Vagina (tissue), 2 donors: ENCODE measurements at regions not wholly inside any gene's neighbourhood (a gene's known extent, or its start where the extent isn't known, plus 50 kb on each side); places are given as distances from the start of the nearest gene placed in this dataset.

ENCODE experiments used
- POLR2A ChIP-seq, 2 donors: fragments of 450-650 bp; IDR thresholded peaks; one replicate each; pipeline ENCODE4 v1.6.1; 2017; ENCODE audit warnings: antibody characterized with exemption in 2 of 2, mild to moderate bottlenecking in 2 of 2, moderate library complexity in 2 of 2
- POLR2AphosphoS5 ChIP-seq, 2 donors: sonication (generic); formaldehyde crosslinking; IDR thresholded peaks; one replicate each; pipeline ENCODE4 v1.9.0; 2017; ENCODE audit warnings: antibody characterized with exemption in 2 of 2, mild to moderate bottlenecking in 2 of 2, low read depth in 1 of 2; ENCODE audit not compliant: insufficient read depth in 1 of 2
- TF ChIP-seq, protein P1 (sequence below), 3 experiments: fragments of 450-650 bp in 2 of 3; fragments of 200-600 bp in 1 of 3; sonication (generic) in 1 of 3; IDR thresholded peaks; one replicate each; pipeline ENCODE4 v1.5.1; 2017 to 2019; ENCODE audit warnings: antibody characterized with exemption in 3 of 3, mild to moderate bottlenecking in 2 of 3, moderate library complexity in 2 of 3

DNA sequence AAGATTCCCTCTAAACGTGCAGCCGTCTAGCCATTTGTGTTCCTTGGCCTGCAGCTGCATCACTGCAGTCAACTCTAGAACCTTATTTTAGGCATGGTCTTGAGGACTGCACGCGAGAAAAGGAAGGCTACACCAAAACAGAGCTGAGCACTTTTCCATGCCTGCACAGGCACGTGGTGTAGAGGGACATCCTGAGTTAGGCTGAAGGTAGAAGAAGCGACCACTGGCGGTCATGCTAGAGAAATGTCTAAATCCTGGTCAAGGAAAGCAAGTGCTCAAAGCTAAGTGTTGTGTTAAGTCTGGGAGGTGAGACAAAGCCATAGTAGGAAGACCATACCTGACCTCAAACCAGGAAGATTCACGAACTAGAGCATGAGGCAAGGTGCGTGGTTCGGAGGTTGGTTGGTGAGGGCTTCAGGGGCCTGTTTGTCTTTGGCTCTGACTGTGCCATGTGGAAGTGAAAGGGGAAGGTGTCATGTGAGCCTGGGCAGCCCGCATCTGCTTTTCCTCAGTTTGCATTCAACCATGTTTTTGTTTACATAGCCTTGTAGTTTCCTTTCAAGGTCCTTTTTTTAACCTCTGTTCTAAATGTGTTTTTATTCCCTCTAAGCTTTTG, 203.8 kb downstream of the AASDH start:
- TF ChIP-seq, protein P1, sequence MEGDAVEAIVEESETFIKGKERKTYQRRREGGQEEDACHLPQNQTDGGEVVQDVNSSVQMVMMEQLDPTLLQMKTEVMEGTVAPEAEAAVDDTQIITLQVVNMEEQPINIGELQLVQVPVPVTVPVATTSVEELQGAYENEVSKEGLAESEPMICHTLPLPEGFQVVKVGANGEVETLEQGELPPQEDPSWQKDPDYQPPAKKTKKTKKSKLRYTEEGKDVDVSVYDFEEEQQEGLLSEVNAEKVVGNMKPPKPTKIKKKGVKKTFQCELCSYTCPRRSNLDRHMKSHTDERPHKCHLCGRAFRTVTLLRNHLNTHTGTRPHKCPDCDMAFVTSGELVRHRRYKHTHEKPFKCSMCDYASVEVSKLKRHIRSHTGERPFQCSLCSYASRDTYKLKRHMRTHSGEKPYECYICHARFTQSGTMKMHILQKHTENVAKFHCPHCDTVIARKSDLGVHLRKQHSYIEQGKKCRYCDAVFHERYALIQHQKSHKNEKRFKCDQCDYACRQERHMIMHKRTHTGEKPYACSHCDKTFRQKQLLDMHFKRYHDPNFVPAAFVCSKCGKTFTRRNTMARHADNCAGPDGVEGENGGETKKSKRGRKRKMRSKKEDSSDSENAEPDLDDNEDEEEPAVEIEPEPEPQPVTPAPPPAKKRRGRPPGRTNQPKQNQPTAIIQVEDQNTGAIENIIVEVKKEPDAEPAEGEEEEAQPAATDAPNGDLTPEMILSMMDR (IDR thresholded peaks at IDR 0.05): no peak
- TF ChIP-seq POLR2A (IDR thresholded peaks at IDR 0.05) (no peak), POLR2AphosphoS5 (IDR thresholded peaks at IDR 0.05; ENCODE audit: insufficient read depth in 1 of 2, low read depth in 1 of 2) (no peak)
